Stimulated activated effector memory CD8-positive, alpha-beta T cell treated with anti-CD3 and anti-CD28 coated beads, Interleukin-12 subunit alpha, Interleukin-12 subunit beta, amount 100 ng/mL, for 72 hours (primary cell): ENCODE measurements at regions not wholly inside any gene's neighbourhood (a gene's known extent, or its start where the extent isn't known, plus 50 kb on each side); places are given as distances from the start of the nearest gene placed in this dataset.
A peak's percentile ranks its signal among the peaks of the same experiment; 100 is the strongest.

Experiments used
- ATAC-seq: fragments of 150-1000 bp; cut with Tn5 transposase; 2 replicates; pipeline ENCODE4 v1.10.0; 2021
- DNase-seq, 2 donors: peaks; one replicate each; pipeline ENCODE4 v3.0.0; 2021 to 2022; ENCODE audit warnings: low spot score in 2 of 2
- H3K27ac Mint-ChIP-seq: one replicate; pipeline ENCODE4 v1.8.0; 2022; ENCODE audit warnings: mild to moderate bottlenecking, mixed read lengths
- H3K36me3 Mint-ChIP-seq: one replicate; pipeline ENCODE4 v1.8.0; 2022; ENCODE audit warnings: mild to moderate bottlenecking, mixed read lengths
- H3K4me1 Mint-ChIP-seq: one replicate; pipeline ENCODE4 v1.8.0; 2022; ENCODE audit warnings: mixed read lengths
- H3K4me3 Mint-ChIP-seq: one replicate; pipeline ENCODE4 v1.8.0; 2022; ENCODE audit warnings: mild to moderate bottlenecking, mixed read lengths
- H3K9me3 Mint-ChIP-seq: one replicate; pipeline ENCODE4 v1.8.0; 2022; ENCODE audit warnings: mixed read lengths

GRCh38 chr7:114133717-114134116 is 214.9 kb upstream of the PPP1R3A start:
- H3K27ac Mint-ChIP-seq = no peak overlapping the region
- ATAC-seq (peak; percentile 28), DNase-seq (no peak)
- no peaks in the 10 kb centered on the region for H3K4me1 Mint-ChIP-seq
- no peak overlapping the region for H3K4me3 Mint-ChIP-seq
- no peaks in the 10 kb centered on the region for H3K9me3 Mint-ChIP-seq
- no peaks in the 10 kb centered on the region for H3K36me3 Mint-ChIP-seq

DNA sequence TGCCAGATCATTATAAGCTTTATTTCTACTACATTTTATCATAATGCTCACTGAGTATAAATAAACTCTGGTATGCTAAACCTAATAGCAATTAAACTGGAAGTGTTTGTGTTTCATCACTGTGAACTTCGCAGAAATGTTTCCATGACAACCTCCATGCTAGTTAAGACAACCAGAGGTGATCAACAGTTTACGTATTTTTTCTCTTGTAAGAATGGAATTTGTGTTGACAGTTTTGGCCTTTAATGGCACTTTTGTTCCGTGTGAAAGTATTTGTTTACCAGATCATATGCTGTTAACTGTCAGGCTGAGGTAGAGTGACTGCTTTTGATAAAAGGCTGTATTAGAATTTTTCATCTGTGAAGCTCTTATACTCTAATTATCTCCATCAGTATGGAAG is 212.1 kb upstream of the PPP1R3A start:
- ATAC-seq (no peak), DNase-seq (no peak)
- Mint-ChIP-seq H3K4me3 (no peak overlapping the region), H3K4me1 (no peaks in the 10 kb centered on the region), H3K36me3 (no peaks in the 10 kb centered on the region), H3K27ac (no peak overlapping the region), H3K9me3 (no peaks in the 10 kb centered on the region)

GRCh38 chr7:114128880-114129279 is 210.1 kb upstream of the PPP1R3A start:
- no peak for ATAC-seq
- no peaks in the 10 kb centered on the region for H3K36me3 Mint-ChIP-seq

GRCh38 chr7:114126095-114126494 is 207.3 kb upstream of the PPP1R3A start:
- Mint-ChIP-seq H3K9me3 (no peaks in the 10 kb centered on the region), H3K36me3 (no peaks in the 10 kb centered on the region), H3K4me3 (no peak overlapping the region), H3K27ac (no peak overlapping the region), H3K4me1 (no peaks in the 10 kb centered on the region)
- ATAC-seq = no peak
- no peak for DNase-seq

More at GRCh38 chr7:114128880-114129279, 210.1 kb upstream of the PPP1R3A start:
- DNase-seq = no peak
- Mint-ChIP-seq H3K4me1 (no peaks in the 10 kb centered on the region), H3K4me3 (no peak overlapping the region), H3K9me3 (no peaks in the 10 kb centered on the region), H3K27ac (no peak overlapping the region)

DNA sequence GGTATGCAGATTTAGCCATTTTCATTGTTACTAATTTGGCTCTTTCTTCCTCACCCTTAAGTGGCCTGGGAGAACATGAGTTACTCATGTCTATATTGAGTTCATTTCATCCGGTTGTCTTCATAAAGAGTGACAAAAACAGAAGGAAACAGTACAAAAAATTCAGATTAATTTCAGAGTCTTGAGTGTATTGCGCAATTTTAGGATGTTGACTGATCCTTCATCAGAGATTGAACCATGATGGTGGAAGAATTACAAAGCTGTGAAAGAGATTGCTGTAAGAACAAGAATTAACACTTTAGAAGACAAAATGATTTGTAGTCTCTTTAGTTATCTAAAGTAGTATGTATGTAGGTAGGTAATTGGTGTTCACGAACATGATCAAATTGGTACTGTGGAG is 194.0 kb upstream of the PPP1R3A start:
- DNase-seq (no peak), ATAC-seq (no peak)
- H3K36me3 Mint-ChIP-seq = no peaks in the 10 kb centered on the region
- H3K9me3 Mint-ChIP-seq = no peaks in the 10 kb centered on the region
- H3K27ac Mint-ChIP-seq = no peak overlapping the region
- H3K4me3 Mint-ChIP-seq = no peak overlapping the region
- H3K4me1 Mint-ChIP-seq = no peaks in the 10 kb centered on the region

- DNase-seq (no peak), ATAC-seq (no peak)
- Mint-ChIP-seq H3K27ac (no peak overlapping the region), H3K4me1 (no peaks in the 10 kb centered on the region), H3K4me3 (no peak overlapping the region), H3K9me3 (no peaks in the 10 kb centered on the region), H3K36me3 (no peaks in the 10 kb centered on the region)
These were observed 191.9 kb upstream of the PPP1R3A start for GRCh38 chr7:114110666-114111065.

GRCh38 chr7:114109721-114110120 is 190.9 kb upstream of the PPP1R3A start:
- Mint-ChIP-seq H3K36me3 (no peaks in the 10 kb centered on the region), H3K4me3 (no peak overlapping the region), H3K27ac (no peak overlapping the region), H3K4me1 (no peaks in the 10 kb centered on the region), H3K9me3 (no peaks in the 10 kb centered on the region)
- ATAC-seq = no peak
- no peak for DNase-seq

- Mint-ChIP-seq H3K4me3 (no peak overlapping the region), H3K27ac (no peak overlapping the region), H3K36me3 (no peaks in the 10 kb centered on the region), H3K4me1 (no peaks in the 10 kb centered on the region), H3K9me3 (no peaks in the 10 kb centered on the region)
- DNase-seq (no peak), ATAC-seq (no peak)
These were observed 190.5 kb upstream of the PPP1R3A start for GRCh38 chr7:114109304-114109703.

- DNase-seq (no peak), ATAC-seq (no peak)
- Mint-ChIP-seq H3K27ac (no peak overlapping the region), H3K4me1 (no peaks in the 10 kb centered on the region), H3K9me3 (no peaks in the 10 kb centered on the region), H3K4me3 (no peak overlapping the region), H3K36me3 (no peaks in the 10 kb centered on the region)
These were observed 189.7 kb upstream of the PPP1R3A start for GRCh38 chr7:114108510-114108909.

DNA sequence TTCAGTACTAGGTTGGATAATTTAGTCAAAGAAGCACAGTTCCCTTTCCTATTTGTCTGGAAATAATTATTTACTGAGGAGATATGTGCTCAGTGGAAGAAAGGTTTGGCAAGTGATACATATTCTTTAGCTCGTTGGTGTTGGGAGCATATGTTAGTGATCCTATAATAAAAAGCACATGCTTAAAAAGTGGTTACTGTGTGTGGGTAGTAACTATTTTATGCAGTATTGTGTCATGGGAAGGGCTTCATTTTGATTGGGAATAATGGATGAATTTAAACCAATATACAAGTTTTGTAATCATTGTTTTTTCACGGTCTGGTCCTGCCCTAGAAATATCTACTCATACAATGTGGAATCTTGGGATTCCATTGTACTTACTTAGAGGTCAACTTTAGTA is 188.7 kb upstream of the PPP1R3A start:
- DNase-seq (no peak), ATAC-seq (no peak)
- Mint-ChIP-seq H3K4me1 (no peaks in the 10 kb centered on the region), H3K36me3 (no peaks in the 10 kb centered on the region), H3K4me3 (no peak overlapping the region), H3K27ac (no peak overlapping the region), H3K9me3 (no peaks in the 10 kb centered on the region)

- Mint-ChIP-seq H3K9me3 (no peaks in the 10 kb centered on the region), H3K4me1 (no peaks in the 10 kb centered on the region), H3K36me3 (no peaks in the 10 kb centered on the region), H3K4me3 (no peak overlapping the region), H3K27ac (no peak overlapping the region)
- no peak for ATAC-seq
- no peak for DNase-seq
These were observed 185.2 kb upstream of the PPP1R3A start for GRCh38 chr7:114104035-114104434.

- Mint-ChIP-seq H3K4me1 (no peaks in the 10 kb centered on the region), H3K27ac (no peak overlapping the region), H3K4me3 (no peak overlapping the region), H3K9me3 (no peaks in the 10 kb centered on the region), H3K36me3 (no peaks in the 10 kb centered on the region)
- no peak for DNase-seq
- ATAC-seq = no peak
These were observed 184.2 kb upstream of the PPP1R3A start for GRCh38 chr7:114102996-114103395.

DNA sequence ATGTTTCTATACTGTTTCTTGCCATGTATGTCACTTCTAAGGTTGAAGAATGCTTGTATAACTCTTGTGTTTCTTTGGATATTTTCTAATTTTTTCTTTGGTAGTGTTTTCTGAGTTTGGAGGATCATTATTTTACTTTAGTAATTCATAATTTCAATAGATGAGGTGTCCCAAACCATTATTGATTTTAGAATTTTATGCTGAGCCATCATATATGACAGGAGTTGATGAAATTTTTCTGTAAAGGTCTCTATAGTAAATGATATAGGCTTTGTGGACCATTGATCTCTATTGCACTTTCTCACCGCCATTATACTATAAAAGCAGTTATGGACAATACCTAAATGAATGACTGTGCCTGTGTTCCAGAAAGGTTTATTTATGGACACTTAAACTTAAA is 183.3 kb upstream of the PPP1R3A start:
- H3K36me3 Mint-ChIP-seq = no peaks in the 10 kb centered on the region
- no peaks in the 10 kb centered on the region for H3K4me1 Mint-ChIP-seq
- no peak overlapping the region for H3K4me3 Mint-ChIP-seq
- ATAC-seq (no peak), DNase-seq (no peak)
- no peaks in the 10 kb centered on the region for H3K9me3 Mint-ChIP-seq
- no peak overlapping the region for H3K27ac Mint-ChIP-seq

- ATAC-seq (no peak), DNase-seq (no peak)
- H3K27ac Mint-ChIP-seq = no peak overlapping the region
- no peaks in the 10 kb centered on the region for H3K9me3 Mint-ChIP-seq
- H3K4me1 Mint-ChIP-seq = no peaks in the 10 kb centered on the region
- H3K4me3 Mint-ChIP-seq = no peak overlapping the region
- H3K36me3 Mint-ChIP-seq = no peaks in the 10 kb centered on the region
These were observed 182.0 kb upstream of the PPP1R3A start for GRCh38 chr7:114100810-114101209.

- Mint-ChIP-seq H3K9me3 (no peaks in the 10 kb centered on the region), H3K4me1 (no peaks in the 10 kb centered on the region), H3K27ac (no peak overlapping the region), H3K4me3 (no peak overlapping the region), H3K36me3 (no peaks in the 10 kb centered on the region)
- DNase-seq (no peak), ATAC-seq (no peak)
These were observed 180.5 kb upstream of the PPP1R3A start for GRCh38 chr7:114099337-114099736.

DNA sequence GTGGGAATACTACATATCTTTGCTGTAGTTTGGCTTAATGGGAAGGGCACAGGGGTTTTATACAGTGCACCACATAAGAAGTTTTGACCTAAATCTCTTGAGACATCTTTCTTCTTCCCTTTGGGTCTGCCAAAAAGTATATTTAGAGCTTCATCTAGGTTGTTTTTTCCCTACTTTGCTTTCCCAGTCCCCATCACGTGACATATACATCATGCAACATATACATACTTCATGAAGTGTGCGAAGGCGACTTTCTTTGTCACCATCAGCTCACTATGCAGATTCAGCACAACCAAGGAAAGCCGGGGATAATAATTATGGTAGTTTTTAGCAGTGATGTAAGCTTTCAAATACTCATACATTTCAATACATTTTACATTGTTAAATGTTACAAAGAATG is 177.1 kb upstream of the PPP1R3A start:
- no peak overlapping the region for H3K4me3 Mint-ChIP-seq
- no peak for ATAC-seq
- H3K27ac Mint-ChIP-seq = no peak overlapping the region
- H3K4me1 Mint-ChIP-seq = no peaks in the 10 kb centered on the region
- no peaks in the 10 kb centered on the region for H3K36me3 Mint-ChIP-seq
- no peak for DNase-seq
- H3K9me3 Mint-ChIP-seq = no peaks in the 10 kb centered on the region

DNA sequence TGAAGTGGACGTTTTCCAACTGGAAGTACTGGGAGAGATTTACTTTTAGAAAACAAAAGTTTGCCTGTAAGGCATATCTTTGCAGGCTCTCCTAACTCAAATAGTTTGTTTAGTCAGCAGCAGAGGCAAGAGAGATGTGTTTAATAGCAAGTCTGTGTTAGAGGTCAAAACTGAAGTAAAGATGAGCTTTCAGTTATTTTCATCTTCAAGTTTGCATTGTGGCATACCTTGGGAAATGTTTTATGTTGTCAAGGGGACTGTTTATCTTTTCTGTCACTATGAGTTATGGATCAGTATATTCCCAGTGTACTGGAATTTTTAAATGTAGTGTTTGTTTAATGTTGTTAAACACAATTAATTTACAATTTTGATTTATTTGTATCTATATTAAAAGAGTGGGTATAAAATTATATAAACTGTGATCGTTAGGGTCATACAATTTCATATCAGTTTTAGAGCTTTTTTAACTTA is 169.7 kb upstream of the PPP1R3A start:
- no peak for DNase-seq
- Mint-ChIP-seq H3K4me1 (peaks cover 40% of the 10 kb centered on the region), H3K27ac (no peak overlapping the region), H3K9me3 (no peaks in the 10 kb centered on the region), H3K4me3 (no peak overlapping the region), H3K36me3 (peaks cover 4% of the 10 kb centered on the region)
- no peak for ATAC-seq
